Mesenchymal stem cell (in vitro differentiated cells and primary cell): ENCODE measurements at regions not wholly inside any gene's neighbourhood (a gene's known extent, or its start where the extent isn't known, plus 50 kb on each side); places are given as distances from the start of the nearest gene placed in this dataset.
A peak's percentile ranks its signal among the peaks of the same experiment; 100 is the strongest.
"Not testable (repeated sequence)": the region's sequence is repeated elsewhere in the genome, so short reads cannot be mapped to it uniquely, and the experiment has no call there.

ENCODE experiments used
- DNase-seq: peaks from one replicate; pipeline ENCODE4 v3.0.0-alpha.2; 2013
- H2AFZ ChIP-seq: one replicate; pipeline ENCODE4 v1.6.1; 2013; ENCODE audit warnings: low read depth, mild to moderate bottlenecking, control low read depth, inconsistent platforms, low read length, moderate library complexity
- H2AK5ac ChIP-seq: 2 replicates; pipeline ENCODE4 v1.6.1; 2013; ENCODE audit warnings: low read length, moderate library complexity, mild to moderate bottlenecking, inconsistent platforms; ENCODE audit not compliant: severe bottlenecking
- H2BK120ac ChIP-seq: one replicate; pipeline ENCODE4 v1.6.1; 2013; ENCODE audit warnings: low read depth, mild to moderate bottlenecking, inconsistent platforms, low read length, moderate library complexity
- H2BK12ac ChIP-seq, 2 experiments: one replicate each; pipeline ENCODE4 v1.6.1; 2013; ENCODE audit warnings: inconsistent platforms in 2 of 2, low read length in 2 of 2, mild to moderate bottlenecking in 2 of 2, moderate library complexity in 2 of 2, control low read depth in 1 of 2
- H2BK15ac ChIP-seq: one replicate; pipeline ENCODE4 v1.6.1; 2013; ENCODE audit warnings: mild to moderate bottlenecking, low read depth, inconsistent platforms; ENCODE audit not compliant: poor library complexity, severe bottlenecking
- H2BK5ac ChIP-seq: 2 replicates; pipeline ENCODE4 v1.6.1; 2013; ENCODE audit warnings: low read depth, mild to moderate bottlenecking, low read length, control low read depth, inconsistent platforms; ENCODE audit not compliant: poor library complexity, severe bottlenecking
- H3K14ac ChIP-seq, 2 experiments: one replicate each; pipeline ENCODE4 v1.6.1; 2013; ENCODE audit warnings: inconsistent platforms in 2 of 2, low read length in 2 of 2, control low read depth in 1 of 2, mild to moderate bottlenecking in 1 of 2, moderate library complexity in 1 of 2
- H3K18ac ChIP-seq, 2 experiments: one replicate each; pipeline ENCODE4 v1.6.1; 2013; ENCODE audit warnings: inconsistent platforms in 2 of 2, low read length in 2 of 2, control low read depth in 1 of 2, low read depth in 1 of 2, mild to moderate bottlenecking in 1 of 2
- H3K23ac ChIP-seq, 2 experiments: one replicate each; pipeline ENCODE4 v1.6.1; 2013; ENCODE audit warnings: inconsistent platforms in 2 of 2, low read length in 2 of 2, mild to moderate bottlenecking in 2 of 2, moderate library complexity in 2 of 2, control low read depth in 1 of 2
- H3K27ac ChIP-seq: 2 replicates; pipeline ENCODE4 v1.5.1; 2013; ENCODE audit warnings: mild to moderate bottlenecking, moderate library complexity, low read length, control low read depth, inconsistent platforms; ENCODE audit not compliant: poor library complexity, severe bottlenecking
- H3K27me3 ChIP-seq, 2 experiments: 2 replicates each; pipeline versions ENCODE4 v1.6.1 to v1.7.0; 2013; ENCODE audit warnings: low read length in 2 of 2, mild to moderate bottlenecking in 2 of 2, moderate library complexity in 2 of 2, control low read depth in 1 of 2, inconsistent platforms in 1 of 2; ENCODE audit not compliant: control insufficient read depth in 1 of 2, insufficient read depth in 1 of 2
- H3K36me3 ChIP-seq, 2 experiments: 2 replicates each; pipeline versions ENCODE4 v1.6.1 to v1.7.0; 2013; ENCODE audit warnings: low read length in 2 of 2, control low read depth in 1 of 2, inconsistent platforms in 1 of 2, low read depth in 1 of 2, mild to moderate bottlenecking in 1 of 2; ENCODE audit not compliant: insufficient read depth in 2 of 2, control insufficient read depth in 1 of 2
- H3K4ac ChIP-seq, 2 experiments: one replicate each; pipeline ENCODE4 v1.6.1; 2013; ENCODE audit warnings: inconsistent platforms in 2 of 2, low read length in 2 of 2, mild to moderate bottlenecking in 2 of 2, moderate library complexity in 2 of 2, control low read depth in 1 of 2, low read depth in 1 of 2
- H3K4me1 ChIP-seq: 2 replicates; pipeline ENCODE4 v1.6.1; 2013; ENCODE audit warnings: low read depth, low read length, control low read depth; ENCODE audit not compliant: control insufficient read depth, insufficient read depth
- H3K4me2 ChIP-seq: 2 replicates; pipeline ENCODE4 v1.6.1; 2013; ENCODE audit warnings: low read length, mild to moderate bottlenecking, inconsistent platforms; ENCODE audit not compliant: poor library complexity, severe bottlenecking
- H3K4me3 ChIP-seq, 2 experiments: 2 replicates each; pipeline versions ENCODE4 v1.5.1 to v1.7.0; 2013; ENCODE audit warnings: low read length in 2 of 2, mild to moderate bottlenecking in 2 of 2, control low read depth in 1 of 2, low read depth in 1 of 2; ENCODE audit not compliant: insufficient read depth in 1 of 2
- H3K79me1 ChIP-seq: replicated peaks from 2 replicates; pipeline ENCODE4 v1.6.1; 2013; ENCODE audit warnings: mild to moderate bottlenecking, control low read depth, low read length, inconsistent platforms; ENCODE audit not compliant: poor library complexity, severe bottlenecking
- H3K9ac ChIP-seq: 2 replicates; pipeline ENCODE4 v1.7.0; 2013; ENCODE audit warnings: mild to moderate bottlenecking, low read length, moderate library complexity
- H3K9me3 ChIP-seq: 2 replicates; pipeline ENCODE4 v1.7.0; 2013; ENCODE audit warnings: mild to moderate bottlenecking, low read length; ENCODE audit not compliant: control insufficient read depth
- H4K8ac ChIP-seq: one replicate; pipeline ENCODE4 v1.6.1; 2013; ENCODE audit warnings: inconsistent platforms, mild to moderate bottlenecking, low read length, moderate library complexity
- H4K91ac ChIP-seq: one replicate; pipeline ENCODE4 v1.6.1; 2013; ENCODE audit warnings: mild to moderate bottlenecking, low read length, inconsistent platforms
- WGBS: methylation state at CpG from one replicate; pipeline ENCODE4 v1.1.7; 2013; ENCODE audit warnings: mixed read lengths; 5-methylcytosine and 5-hydroxymethylcytosine counted together

- not testable (repeated sequence) for H4K91ac ChIP-seq, H3K27me3 ChIP-seq, DNase-seq, H3K14ac ChIP-seq, H3K9ac ChIP-seq, H3K4me3 ChIP-seq, H2BK15ac ChIP-seq, H2BK5ac ChIP-seq, H3K79me1 ChIP-seq, H4K8ac ChIP-seq, H3K4ac ChIP-seq, H2AK5ac ChIP-seq, H2AFZ ChIP-seq, H2BK12ac ChIP-seq, H3K27ac ChIP-seq, H3K36me3 ChIP-seq, H3K4me1 ChIP-seq, H3K9me3 ChIP-seq, H3K4me2 ChIP-seq, H3K23ac ChIP-seq, H3K18ac ChIP-seq, H2BK120ac ChIP-seq
- WGBS = 92% methylated on average over 7 of the region's 12 CpGs
These were observed 701.7 kb downstream of the RAPGEF2 start for GRCh38 chr4:159804592-159804991.

GRCh38 chr4:159823743-159824142 is 720.9 kb downstream of the RAPGEF2 start:
- Histone ChIP-seq H3K4me2 (no peak overlapping the region), H3K36me3 (no peaks in the 10 kb centered on the region), H4K8ac (no peak overlapping the region), H2BK15ac (no peak overlapping the region), H3K18ac (no peak overlapping the region), H3K27me3 (no peaks in the 10 kb centered on the region), H2AFZ (no peak overlapping the region), H4K91ac (no peak overlapping the region), H3K4me1 (no peaks in the 10 kb centered on the region), H3K9ac (no peak overlapping the region), H3K14ac (no peak overlapping the region), H2BK12ac (no peak overlapping the region), H3K4ac (no peak overlapping the region), H2BK5ac (no peak overlapping the region), H3K23ac (no peak overlapping the region), H3K27ac (peak overlapping the region; percentile 43), H3K79me1 (no peaks in the 10 kb centered on the region), H2BK120ac (no peak overlapping the region), H2AK5ac (no peak overlapping the region), H3K4me3 (no peak overlapping the region), H3K9me3 (peaks cover 5% of the 10 kb centered on the region)
- 74% methylated on average over 2 of the region's 2 CpGs for WGBS
- DNase-seq = no peak

DNA sequence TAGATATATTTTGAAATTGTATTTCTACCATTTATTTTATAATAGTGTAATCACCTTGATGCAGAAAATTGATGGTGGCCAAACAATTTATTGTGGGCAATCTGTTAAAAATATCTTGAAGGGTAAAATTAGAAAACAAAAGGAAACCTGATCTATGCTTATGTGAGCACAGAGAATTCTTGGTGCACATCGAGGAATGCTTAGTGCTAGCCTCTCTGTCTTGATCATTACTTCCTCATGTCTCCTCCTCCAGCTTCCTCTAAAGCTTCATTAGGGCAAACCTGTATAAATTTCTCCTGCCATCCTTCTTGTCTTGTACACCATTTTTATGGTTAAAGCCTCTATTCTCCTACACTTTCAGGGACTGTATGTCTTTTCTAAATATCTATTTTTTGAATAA is 725.8 kb downstream of the RAPGEF2 start:
- no peaks in the 10 kb centered on the region for H3K27me3 ChIP-seq
- H3K9me3 ChIP-seq = peaks cover 2% of the 10 kb centered on the region
- no peak overlapping the region for H3K4me3 ChIP-seq
- WGBS = 65% methylated on average over 1 of the region's 1 CpG
- no peak overlapping the region for H2BK5ac ChIP-seq
- H3K23ac ChIP-seq = no peak overlapping the region
- no peak overlapping the region for H2BK120ac ChIP-seq
- no peak overlapping the region for H3K4ac ChIP-seq
- H2AFZ ChIP-seq = no peak overlapping the region
- H4K8ac ChIP-seq = no peak overlapping the region
- H3K18ac ChIP-seq = no peak overlapping the region
- no peak overlapping the region for H2BK12ac ChIP-seq
- no peak for DNase-seq
- H3K4me1 ChIP-seq = no peaks in the 10 kb centered on the region
- no peak overlapping the region for H4K91ac ChIP-seq
- no peaks in the 10 kb centered on the region for H3K79me1 ChIP-seq
- H2BK15ac ChIP-seq = no peak overlapping the region
- H3K27ac ChIP-seq = no peak overlapping the region
- H3K4me2 ChIP-seq = no peak overlapping the region
- H2AK5ac ChIP-seq = no peak overlapping the region
- H3K9ac ChIP-seq = no peak overlapping the region
- no peaks in the 10 kb centered on the region for H3K36me3 ChIP-seq
- no peak overlapping the region for H3K14ac ChIP-seq

DNA sequence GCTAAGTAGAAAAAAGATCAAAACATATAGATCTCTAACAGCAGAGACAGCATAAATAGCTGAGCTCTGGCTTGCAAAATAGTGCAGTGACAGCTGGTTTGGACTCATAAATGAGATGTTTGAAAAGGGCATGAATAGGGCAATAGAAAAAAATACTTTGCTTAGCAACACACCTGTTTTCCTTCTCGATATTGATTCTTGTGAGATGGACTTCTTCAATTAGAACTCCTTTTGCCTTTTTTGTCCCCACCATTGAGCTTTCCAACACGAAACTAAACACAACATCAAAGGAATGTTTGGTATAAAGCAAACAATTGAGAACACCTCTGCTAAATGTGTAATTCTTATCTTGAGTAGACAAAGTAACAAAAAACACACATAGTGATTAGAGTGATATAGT is 726.3 kb downstream of the RAPGEF2 start:
- H3K27ac ChIP-seq = no peak overlapping the region
- H3K4me3 ChIP-seq = no peak overlapping the region
- no peak overlapping the region for H3K23ac ChIP-seq
- no peak overlapping the region for H2BK120ac ChIP-seq
- H3K14ac ChIP-seq = no peak overlapping the region
- no peak overlapping the region for H4K91ac ChIP-seq
- H3K79me1 ChIP-seq = no peaks in the 10 kb centered on the region
- H2AFZ ChIP-seq = no peak overlapping the region
- no peak overlapping the region for H3K4ac ChIP-seq
- H4K8ac ChIP-seq = no peak overlapping the region
- no CpG with 5 or more reads among the region's 2 CpGs for WGBS
- H2BK15ac ChIP-seq = no peak overlapping the region
- H3K9ac ChIP-seq = no peak overlapping the region
- no peaks in the 10 kb centered on the region for H3K4me1 ChIP-seq
- H3K36me3 ChIP-seq = no peaks in the 10 kb centered on the region
- H3K18ac ChIP-seq = no peak overlapping the region
- H3K27me3 ChIP-seq = no peaks in the 10 kb centered on the region
- H2BK12ac ChIP-seq = no peak overlapping the region
- no peak for DNase-seq
- H3K9me3 ChIP-seq = peaks cover 2% of the 10 kb centered on the region
- H2AK5ac ChIP-seq = no peak overlapping the region
- H2BK5ac ChIP-seq = no peak overlapping the region
- H3K4me2 ChIP-seq = no peak overlapping the region
